Omental fat pad (tissue), 3 donors: ENCODE measurements at regions not wholly inside any gene's neighbourhood (a gene's known extent, or its start where the extent isn't known, plus 50 kb on each side); places are given as distances from the start of the nearest gene placed in this dataset.
"Not testable (repeated sequence)": the region's sequence is repeated elsewhere in the genome, so short reads cannot be mapped to it uniquely, and the experiment has no call there.

ENCODE experiments used
- ATAC-seq: fragments of 150-250 bp; one replicate; pipeline ENCODE4 v1.9.1; 2016; ENCODE audit warnings: mild to moderate bottlenecking, moderate library complexity; ENCODE audit not compliant: low FRiP score
- DNase-seq: peaks from one replicate; pipeline ENCODE4 v3.0.0-alpha.2; 2019; ENCODE audit warnings: low spot score
- CTCF ChIP-seq, 3 donors: fragments of 450-650 bp; IDR thresholded peaks; one replicate each; pipeline ENCODE4 v1.5.1; 2016 to 2017; ENCODE audit warnings: antibody characterized with exemption in 3 of 3, mild to moderate bottlenecking in 3 of 3, moderate library complexity in 2 of 3

- no peak for DNase-seq
- ATAC-seq: peak; percentile 85
- TF ChIP-seq CTCF (IDR thresholded peaks at IDR 0.05): no peak
Observed at GRCh38 chr12:19804737-19805136, 365.4 kb downstream of the AEBP2 start.

GRCh38 chr12:19808371-19808770 is 369.1 kb downstream of the AEBP2 start:
- TF ChIP-seq CTCF (IDR thresholded peaks at IDR 0.05): no peak
- ATAC-seq (no peak), DNase-seq (no peak)

- no peak for TF ChIP-seq CTCF (IDR thresholded peaks at IDR 0.05)
- ATAC-seq (no peak), DNase-seq (no peak)
Observed at GRCh38 chr12:19810213-19810612, 370.9 kb downstream of the AEBP2 start.

GRCh38 chr12:19811922-19812321 is 372.6 kb downstream of the AEBP2 start:
- no peak for TF ChIP-seq CTCF (IDR thresholded peaks at IDR 0.05)
- no peak for ATAC-seq
- DNase-seq: no peak

- DNase-seq (no peak), ATAC-seq (peak; percentile 51)
- TF ChIP-seq CTCF (IDR thresholded peaks at IDR 0.05): no peak
Observed at GRCh38 chr12:19819231-19819630, 379.9 kb downstream of the AEBP2 start.

- ATAC-seq (no peak), DNase-seq (no peak)
- TF ChIP-seq CTCF (IDR thresholded peaks at IDR 0.05): no peak
Observed at GRCh38 chr12:19822476-19822875, 383.2 kb downstream of the AEBP2 start.

GRCh38 chr12:19823326-19823725 is 384.0 kb downstream of the AEBP2 start:
- not testable (repeated sequence) for ATAC-seq, DNase-seq

- no peak for DNase-seq
- TF ChIP-seq CTCF (IDR thresholded peaks at IDR 0.05): no peak
- no peak for ATAC-seq
Observed at GRCh38 chr12:19826980-19827550, 387.8 kb downstream of the AEBP2 start.
